H1 (cell line): ENCODE measurements at regions not wholly inside any gene's neighbourhood (a gene's known extent, or its start where the extent isn't known, plus 50 kb on each side); places are given as distances from the start of the nearest gene placed in this dataset.
"Not testable (repeated sequence)": the region's sequence is repeated elsewhere in the genome, so short reads cannot be mapped to it uniquely, and the experiment has no call there.

Experiments
- CTCF ChIA-PET: fragments of 300-600 bp; sonication (Branson Sonifier 250); formaldehyde crosslinking; loops from one replicate; lab custom pipeline; 2021; ENCODE audit not compliant: partially characterized antibody; lab: Charles Lee
- POLR2A ChIA-PET: fragments of 300-600 bp; sonication (Branson Sonifier 250); formaldehyde crosslinking; loops from one replicate; lab custom pipeline; 2021; ENCODE audit warnings: inconsistent platforms; ENCODE audit not compliant: partially characterized antibody; lab: Charles Lee
- DNase-seq, 2 experiments: peaks; one replicate each; pipeline versions ENCODE4 v3.0.0 to v3.0.0-alpha.2; 2010 to 2022; ENCODE audit warnings: low spot score in 2 of 2, low read depth in 1 of 2, mixed read lengths in 1 of 2
- FAIRE-seq: peaks from 2 replicates; lab custom pipeline; 2011; peaks lifted over from hg19 to GRCh38; lab: Jason Lieb, UNC
- H2AFZ ChIP-seq: 2 replicates; pipeline ENCODE4 v1.8.1; 2012; ENCODE audit warnings: low read length, inconsistent platforms
- H2AK5ac ChIP-seq: 2 replicates; pipeline ENCODE4 v1.6.1; 2013; ENCODE audit warnings: low read depth, low read length
- H2BK120ac ChIP-seq: replicated peaks from 2 replicates; pipeline ENCODE3; 2013; ENCODE audit warnings: low read depth, low read length, inconsistent platforms
- H2BK12ac ChIP-seq: 2 replicates; pipeline ENCODE4 v1.6.1; 2013; ENCODE audit warnings: low read depth, low read length
- H2BK15ac ChIP-seq: 2 replicates; pipeline ENCODE4 v1.6.1; 2013; ENCODE audit warnings: low read length
- H2BK20ac ChIP-seq: 2 replicates; pipeline ENCODE4 v1.6.1; 2013; ENCODE audit warnings: low read length
- H2BK5ac ChIP-seq: 2 replicates; pipeline ENCODE4 v1.6.1; 2013; ENCODE audit warnings: low read depth, low read length
- H3K14ac ChIP-seq: 2 replicates; pipeline ENCODE4 v1.6.1; 2013; ENCODE audit warnings: inconsistent platforms; ENCODE audit not compliant: insufficient read length
- H3K18ac ChIP-seq: 2 replicates; pipeline ENCODE4 v1.6.1; 2013; ENCODE audit warnings: low read length; ENCODE audit errors: extremely low read depth
- H3K23ac ChIP-seq: 2 replicates; pipeline ENCODE4 v1.6.1; 2013; ENCODE audit warnings: inconsistent platforms; ENCODE audit not compliant: insufficient read length
- H3K23me2 ChIP-seq: 2 replicates; pipeline ENCODE4 v1.6.1; 2013; ENCODE audit warnings: low read depth, low read length
- H3K27ac ChIP-seq: 2 replicates; pipeline ENCODE4 v1.6.1; 2011; ENCODE audit warnings: low read depth, low read length, inconsistent platforms
- H3K27me3 ChIP-seq, 4 experiments: replicated peaks in 1 of 4; 1 replicate in 1 of 4; 2 replicates in 3 of 4; pipeline versions ENCODE4 v1.6.1 to v1.8.1; 2011 to 2013; ENCODE audit warnings: low read length in 3 of 4, mild to moderate bottlenecking in 3 of 4, inconsistent platforms in 2 of 4, mixed read lengths in 2 of 4, moderate library complexity in 1 of 4; ENCODE audit not compliant: control insufficient read depth in 3 of 4, insufficient read depth in 3 of 4; ENCODE audit errors: extremely low read depth in 1 of 4
- H3K36me3 ChIP-seq, 4 experiments: 2 replicates each; pipeline versions ENCODE4 v1.6.1 to v1.8.1; 2011 to 2013; ENCODE audit warnings: mild to moderate bottlenecking in 4 of 4, low read length in 3 of 4, moderate library complexity in 2 of 4, control low read depth in 1 of 4, inconsistent platforms in 1 of 4; ENCODE audit not compliant: insufficient read depth in 4 of 4, control insufficient read depth in 2 of 4
- H3K4ac ChIP-seq: replicated peaks from 2 replicates; pipeline ENCODE3; 2013; ENCODE audit warnings: low read length, low read depth, mixed read lengths, inconsistent platforms; ENCODE audit not compliant: insufficient read length
- H3K4me1 ChIP-seq, 4 experiments: replicated peaks in 1 of 4; 1 replicate in 1 of 4; 2 replicates in 3 of 4; pipeline versions ENCODE4 v1.6.1 to v1.8.1; 2011 to 2013; ENCODE audit warnings: low read length in 3 of 4, inconsistent platforms in 2 of 4, mixed read lengths in 1 of 4; ENCODE audit not compliant: insufficient read depth in 4 of 4, control insufficient read depth in 3 of 4
- H3K4me2 ChIP-seq, 2 experiments: 2 replicates each; pipeline versions ENCODE4 v1.6.1 to v1.8.1; 2011 to 2013; ENCODE audit warnings: low read depth in 2 of 2, low read length in 2 of 2, control low read depth in 1 of 2, inconsistent platforms in 1 of 2, mild to moderate bottlenecking in 1 of 2; ENCODE audit not compliant: insufficient read depth in 1 of 2
- H3K4me3 ChIP-seq, 4 experiments: fragments of 200-600, 300-600 bp in 1 of 4; sonication (generic), shearing (Covaris generic), sonication (Bioruptor Twin) in 1 of 4; 2 replicates each; pipeline versions ENCODE4 v1.5.1 to v1.8.1; 2011 to 2016; ENCODE audit warnings: low read length in 4 of 4, low read depth in 3 of 4, control low read depth in 2 of 4, inconsistent platforms in 2 of 4, mild to moderate bottlenecking in 2 of 4, mixed read lengths in 1 of 4, moderate library complexity in 1 of 4; ENCODE audit not compliant: insufficient read depth in 2 of 4; ENCODE audit errors: extremely low read depth in 1 of 4
- H3K56ac ChIP-seq: replicated peaks from 2 replicates; pipeline ENCODE3; 2013; ENCODE audit warnings: low read depth, mild to moderate bottlenecking, mixed read lengths, low read length, inconsistent platforms; ENCODE audit not compliant: insufficient read length
- H3K79me1 ChIP-seq: 2 replicates; pipeline ENCODE4 v1.6.1; 2013; ENCODE audit warnings: low read depth, low read length, control low read depth
- H3K79me2 ChIP-seq, 2 experiments: 2 replicates each; pipeline versions ENCODE4 v1.6.1 to v1.8.1; 2012 to 2013; ENCODE audit warnings: low read length in 2 of 2, mild to moderate bottlenecking in 2 of 2, inconsistent platforms in 1 of 2; ENCODE audit not compliant: insufficient read depth in 2 of 2, control insufficient read depth in 1 of 2
- H3K9ac ChIP-seq, 4 experiments: replicated peaks in 1 of 4; 1 replicate in 1 of 4; 2 replicates in 3 of 4; pipeline versions ENCODE4 v1.6.1 to v1.8.1; 2011 to 2013; ENCODE audit warnings: low read depth in 3 of 4, low read length in 3 of 4, control low read depth in 2 of 4, mild to moderate bottlenecking in 2 of 4, moderate library complexity in 2 of 4, inconsistent platforms in 1 of 4; ENCODE audit errors: extremely low read depth in 1 of 4
- H3K9me3 ChIP-seq, 2 experiments: 2 replicates each; pipeline versions ENCODE4 v1.6.1 to v1.8.1; 2012 to 2013; ENCODE audit warnings: mild to moderate bottlenecking in 2 of 2, moderate library complexity in 2 of 2, control low read depth in 1 of 2, inconsistent platforms in 1 of 2, low read depth in 1 of 2, low read length in 1 of 2, mixed read lengths in 1 of 2; ENCODE audit not compliant: insufficient read depth in 2 of 2
- H4K20me1 ChIP-seq, 2 experiments: replicated peaks in 1 of 2; 2 replicates each; pipeline versions ENCODE3 to v1.8.1; 2011 to 2013; ENCODE audit warnings: inconsistent platforms in 2 of 2, low read length in 2 of 2, mild to moderate bottlenecking in 1 of 2; ENCODE audit not compliant: insufficient read depth in 2 of 2, control insufficient read depth in 1 of 2
- H4K5ac ChIP-seq: 2 replicates; pipeline ENCODE4 v1.6.1; 2013; ENCODE audit warnings: low read length, low read depth, mixed read lengths, inconsistent platforms; ENCODE audit not compliant: insufficient read length
- H4K8ac ChIP-seq: 2 replicates; pipeline ENCODE4 v1.8.0; 2013; ENCODE audit warnings: mild to moderate bottlenecking, moderate library complexity, low read length, inconsistent platforms; ENCODE audit not compliant: insufficient read depth; ENCODE audit errors: extremely low read depth
- H4K91ac ChIP-seq: replicated peaks from 2 replicates; pipeline ENCODE3; 2013; ENCODE audit warnings: low read length, mixed read lengths, inconsistent platforms; ENCODE audit not compliant: insufficient read length
- whole genome bisulfite sequencing, 2 experiments: shearing (Covaris generic) in 1 of 2; methylation state at CpG; one replicate each; pipeline versions ENCODE4 v1.1.6 to v1.1.7; 2013 to 2015; ENCODE audit warnings: low lambda C conversion rate in 2 of 2, mixed read lengths in 2 of 2, inconsistent platforms in 1 of 2, low coverage in 1 of 2, missing lambda C conversion rate in 1 of 2; ENCODE audit not compliant: insufficient replicate concordance in 2 of 2, insufficient coverage in 1 of 2, insufficient read length in 1 of 2; ENCODE audit errors: extremely low coverage in 1 of 2, missing lambda C conversion rate in 1 of 2; 5-methylcytosine and 5-hydroxymethylcytosine counted together

DNA sequence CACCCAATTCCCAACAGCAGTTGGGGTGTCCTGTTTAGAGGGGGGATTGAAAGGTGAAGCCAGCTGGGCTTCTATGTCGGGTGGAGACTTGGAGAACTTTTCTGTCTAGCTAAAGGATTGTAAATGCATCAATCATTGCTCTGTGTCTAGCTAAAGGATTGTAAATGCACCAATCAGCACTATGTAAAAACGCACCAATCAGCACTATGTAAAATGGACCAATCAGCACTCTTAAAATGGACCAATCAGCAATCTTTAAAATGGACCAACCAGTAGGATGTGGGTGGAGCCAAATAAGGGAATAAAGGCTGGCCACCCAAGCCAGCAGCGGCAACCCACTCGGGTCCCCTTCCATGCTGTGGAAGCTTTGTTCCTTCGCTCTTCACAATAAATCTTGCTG lies 1518.6 kb upstream of the RAG2 start:
- H3K56ac ChIP-seq, FAIRE-seq, H3K18ac ChIP-seq, H3K4me2 ChIP-seq, H4K20me1 ChIP-seq, H2BK120ac ChIP-seq, H4K91ac ChIP-seq, H3K79me2 ChIP-seq, H3K14ac ChIP-seq, H3K27me3 ChIP-seq, H3K4me3 ChIP-seq, H2AFZ ChIP-seq, H3K79me1 ChIP-seq, H4K5ac ChIP-seq, CTCF ChIA-PET, H3K27ac ChIP-seq, H3K36me3 ChIP-seq, DNase-seq, H3K9me3 ChIP-seq, H2BK12ac ChIP-seq, H3K4me1 ChIP-seq, H2BK5ac ChIP-seq, H4K8ac ChIP-seq, H2BK15ac ChIP-seq, H2BK20ac ChIP-seq, H2AK5ac ChIP-seq, POLR2A ChIA-PET, H3K23me2 ChIP-seq, H3K9ac ChIP-seq, H3K23ac ChIP-seq, H3K4ac ChIP-seq: not testable (repeated sequence)
- WGBS, 2 experiments, result 91% methylated on average over 5 of the region's 5 CpGs; no CpG with 5 or more reads in 1 of the 2 experiments

DNA sequence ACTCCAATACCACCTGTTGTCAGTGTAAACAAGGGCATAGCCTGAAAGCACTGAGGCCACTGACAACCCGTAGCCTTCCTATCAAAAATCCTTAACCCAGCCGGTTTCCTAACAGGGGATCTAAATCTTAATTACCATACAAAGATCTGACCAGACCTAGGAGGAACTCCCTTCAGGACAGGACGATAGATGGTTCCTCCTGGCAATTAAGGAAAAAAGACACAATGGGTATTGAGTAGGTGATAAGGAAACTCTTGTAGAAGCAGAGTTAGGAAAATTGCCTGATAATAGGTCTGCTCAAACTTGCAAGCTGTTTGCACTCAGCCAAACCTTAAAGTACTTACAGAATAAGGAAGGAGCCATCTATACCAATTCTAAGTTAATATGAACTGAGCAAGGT lies 1517.3 kb upstream of the RAG2 start:
- H3K4me3 ChIP-seq, H3K4ac ChIP-seq, H2BK15ac ChIP-seq, H3K36me3 ChIP-seq, H2BK12ac ChIP-seq, H3K23ac ChIP-seq, H3K4me2 ChIP-seq, H3K23me2 ChIP-seq, CTCF ChIA-PET, H3K18ac ChIP-seq, H4K5ac ChIP-seq, H4K91ac ChIP-seq, POLR2A ChIA-PET, H2BK5ac ChIP-seq, H3K27me3 ChIP-seq, H3K14ac ChIP-seq, H3K9ac ChIP-seq, H2BK20ac ChIP-seq, H4K8ac ChIP-seq, H2AFZ ChIP-seq, DNase-seq, H3K79me1 ChIP-seq, H4K20me1 ChIP-seq, H3K79me2 ChIP-seq, H3K4me1 ChIP-seq, H2AK5ac ChIP-seq, H2BK120ac ChIP-seq, H3K56ac ChIP-seq, H3K27ac ChIP-seq, H3K9me3 ChIP-seq, FAIRE-seq: not testable (repeated sequence)
- 76% methylated on average over 3 of the region's 3 CpGs; no CpG with 5 or more reads in 1 of the 2 experiments for WGBS, 2 experiments
